HUDEP-2 (cell line): ENCODE measurements at regions not wholly inside any gene's neighbourhood (a gene's known extent, or its start where the extent isn't known, plus 50 kb on each side); places are given as distances from the start of the nearest gene placed in this dataset.
A peak's percentile ranks its signal among the peaks of the same experiment; 100 is the strongest.
"Not testable (repeated sequence)": the region's sequence is repeated elsewhere in the genome, so short reads cannot be mapped to it uniquely, and the experiment has no call there.

Experiments used
- DNase-seq, 76 experiments: peaks; one replicate each; lab custom pipeline; 2025; ENCODE audit not compliant: unreplicated experiment in 76 of 76; lab: John Stamatoyannopoulos, UW

DNA sequence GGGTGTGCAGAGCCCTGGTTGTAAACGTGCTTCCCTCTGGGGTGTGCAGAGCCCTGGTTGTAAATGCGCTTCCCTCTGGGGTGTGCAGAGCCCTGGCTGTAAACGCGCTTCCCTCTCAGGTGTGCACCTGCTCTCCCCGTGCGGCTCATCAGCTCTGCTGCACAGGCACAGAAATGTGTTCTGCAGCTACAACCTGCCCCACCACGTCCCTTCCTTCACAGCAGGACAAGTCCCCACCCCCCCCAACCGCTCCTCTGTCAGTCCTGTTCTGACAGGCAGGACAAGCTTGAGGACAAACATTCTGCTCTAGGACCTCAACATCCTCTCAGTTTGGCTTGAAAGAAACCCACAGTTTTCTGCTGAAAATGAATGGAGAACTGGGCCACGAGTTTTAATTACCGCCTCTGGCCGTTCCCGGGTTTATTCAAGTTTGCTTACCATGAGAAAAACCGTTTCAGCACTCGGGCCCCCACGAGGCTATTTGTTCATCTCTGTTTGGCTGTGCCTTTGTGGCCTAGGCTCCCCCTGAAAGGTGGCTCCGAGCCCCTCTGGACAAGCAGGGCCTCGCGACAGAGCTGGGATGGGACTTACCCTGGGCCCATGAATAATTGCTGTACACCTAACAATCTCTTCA is 81.0 kb upstream of the ASB18 start:
- DNase-seq, result no peak

DNA sequence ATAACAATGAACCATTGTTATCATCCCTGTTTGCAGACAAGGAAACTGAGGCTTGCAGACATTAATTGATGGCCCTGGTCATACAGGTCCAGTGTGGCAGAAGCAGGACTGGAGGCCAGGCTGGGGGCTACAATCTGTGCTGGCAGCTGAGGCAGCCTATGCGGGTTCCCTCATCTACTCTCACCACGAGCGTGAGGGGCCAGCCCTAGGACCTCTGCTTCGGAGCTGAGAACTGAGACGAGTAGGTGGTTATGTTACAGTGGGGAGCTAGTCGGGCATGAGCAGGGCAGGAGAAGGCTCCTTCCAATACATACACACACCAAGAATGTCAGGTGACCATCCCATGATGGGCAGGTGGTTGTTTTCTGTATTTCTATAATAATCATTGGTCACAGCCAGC is 82.2 kb upstream of the ASB18 start:
- DNase-seq, result no peak

GRCh38 chr2:236348279-236348678 is 84.1 kb upstream of the ASB18 start:
- DNase-seq, result no peak

GRCh38 chr2:236348976-236349375 is 84.8 kb upstream of the ASB18 start:
- DNase-seq, result no peak

GRCh38 chr2:236350426-236350825 is 86.2 kb upstream of the ASB18 start:
- DNase-seq, result no peak

DNA sequence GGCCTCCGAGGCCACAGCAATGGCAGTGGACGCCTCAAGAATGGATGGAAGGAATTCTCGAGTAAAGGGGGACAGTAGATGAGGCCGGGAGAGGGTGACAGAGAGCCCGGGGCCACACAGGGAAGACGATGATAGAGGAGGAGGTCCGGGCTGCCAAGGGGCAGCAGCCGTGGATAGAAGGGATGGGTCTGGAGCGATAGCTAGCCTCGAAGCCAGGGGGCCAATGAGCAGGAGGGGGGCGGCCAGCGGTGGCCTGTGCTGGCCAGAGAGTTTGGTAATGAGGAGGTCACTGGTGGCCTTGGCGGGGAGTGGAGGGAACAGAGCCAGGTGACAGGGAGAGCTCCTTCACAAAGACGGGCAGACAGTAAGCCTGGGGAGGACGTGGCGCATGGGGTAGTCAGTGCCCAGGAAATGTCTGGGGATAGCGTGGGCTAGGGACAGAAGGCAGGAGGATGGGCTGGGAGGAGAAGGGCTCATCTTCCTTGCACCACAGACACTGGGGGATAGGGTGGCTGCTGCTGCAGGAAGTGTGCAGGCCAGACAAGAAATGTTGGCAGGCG is 87.8 kb upstream of the ASB18 start:
- no peak for DNase-seq

DNA sequence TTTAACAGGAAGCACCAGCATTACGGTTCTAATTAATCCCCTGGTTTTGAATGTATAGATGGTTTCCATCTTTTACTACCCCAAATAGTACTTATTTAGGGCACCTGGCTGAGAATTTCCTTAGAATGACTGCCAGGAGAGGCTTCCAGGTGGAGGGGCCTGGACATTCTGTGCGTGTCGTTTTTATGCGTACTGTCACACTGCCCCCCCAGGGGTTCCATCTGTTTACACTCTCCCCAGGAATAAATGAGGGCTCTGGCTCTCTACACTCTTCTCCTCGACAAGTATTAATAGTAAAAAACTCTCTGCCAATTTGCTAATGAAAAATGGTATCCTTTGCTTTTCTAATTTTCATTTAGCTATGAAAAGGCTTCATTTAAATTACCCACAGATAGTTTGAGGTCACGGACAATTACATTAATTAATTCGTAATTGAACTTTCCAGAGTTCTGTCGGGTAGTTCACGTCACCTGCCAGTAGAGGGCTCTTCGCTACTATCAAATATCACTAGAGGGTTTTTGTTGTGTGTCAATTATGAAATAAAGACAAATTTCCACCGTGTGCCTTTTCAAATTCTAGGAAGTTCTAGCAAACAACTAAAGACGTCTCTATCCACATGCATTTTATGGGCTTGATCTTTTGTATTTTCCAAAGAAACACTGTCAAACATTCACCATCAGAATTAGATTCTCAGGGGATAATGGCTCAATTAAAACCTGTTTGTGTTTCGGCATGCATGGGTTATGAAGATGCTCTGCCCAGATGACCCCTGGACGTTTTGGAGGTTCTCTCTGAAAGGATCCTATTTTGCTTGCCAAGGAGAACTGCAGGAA is 88.8 kb upstream of the ASB18 start:
- DNase-seq, result peak in 3 of 76 experiments; percentile 2 to 9 (median 8)

- DNase-seq, result no peak
Observed at GRCh38 chr2:236353594-236353942, 89.4 kb upstream of the ASB18 start.

- DNase-seq, result no peak
Observed at GRCh38 chr2:236354056-236354940, 90.1 kb upstream of the ASB18 start.

DNA sequence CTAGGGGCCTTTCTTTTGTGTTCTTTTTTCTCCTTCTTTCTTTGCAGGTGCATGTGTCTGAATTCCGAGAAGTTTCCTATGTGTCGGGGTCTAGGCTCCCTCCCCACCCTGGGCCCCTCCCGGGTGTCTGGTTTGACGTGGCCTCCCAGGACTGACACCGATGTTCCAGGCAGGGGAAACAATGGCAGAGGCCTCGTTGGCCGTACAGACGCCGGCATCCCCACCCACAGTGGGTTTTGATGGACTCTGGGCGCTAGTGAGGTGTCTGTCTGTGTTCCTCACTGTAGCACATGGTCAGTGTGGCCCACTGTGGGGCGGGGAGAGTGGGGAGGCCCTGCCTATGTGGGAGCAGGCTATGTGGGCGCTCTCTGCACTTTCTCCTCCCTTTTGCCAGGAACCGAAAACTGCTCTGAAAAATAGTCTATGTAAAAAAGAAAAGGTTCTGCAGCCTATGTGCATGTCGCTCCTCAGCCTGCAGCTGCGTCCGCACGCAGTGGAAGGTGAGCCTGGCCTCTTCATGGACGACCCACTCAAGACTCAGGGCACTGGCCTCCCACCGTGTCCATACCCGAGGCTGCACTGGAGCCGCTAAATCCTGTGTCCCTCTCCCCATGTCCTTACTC is 90.9 kb upstream of the ASB18 start:
- no peak for DNase-seq

GRCh38 chr2:236355911-236356310 is 91.7 kb upstream of the ASB18 start:
- DNase-seq, result no peak

DNA sequence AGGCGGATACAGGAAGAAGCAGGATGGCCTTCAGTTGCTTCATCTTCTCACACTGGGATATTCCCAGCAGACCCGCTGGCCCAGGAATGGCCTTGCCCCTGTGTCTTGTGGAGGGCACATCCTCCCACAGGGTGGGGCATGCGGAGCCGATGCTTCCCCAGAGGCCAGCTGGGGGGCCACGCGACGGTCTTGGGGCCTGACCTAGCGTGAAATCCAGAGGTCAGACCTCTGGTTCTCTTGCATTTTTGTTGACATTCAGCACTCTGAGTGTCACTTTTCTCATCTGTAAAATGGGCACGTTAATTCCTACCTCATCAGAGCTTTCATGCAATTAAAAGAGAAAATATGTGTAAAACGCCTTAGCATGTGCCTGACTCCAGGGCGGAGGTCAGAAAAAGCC is 92.1 kb upstream of the ASB18 start:
- DNase-seq, result not testable (repeated sequence)

DNA sequence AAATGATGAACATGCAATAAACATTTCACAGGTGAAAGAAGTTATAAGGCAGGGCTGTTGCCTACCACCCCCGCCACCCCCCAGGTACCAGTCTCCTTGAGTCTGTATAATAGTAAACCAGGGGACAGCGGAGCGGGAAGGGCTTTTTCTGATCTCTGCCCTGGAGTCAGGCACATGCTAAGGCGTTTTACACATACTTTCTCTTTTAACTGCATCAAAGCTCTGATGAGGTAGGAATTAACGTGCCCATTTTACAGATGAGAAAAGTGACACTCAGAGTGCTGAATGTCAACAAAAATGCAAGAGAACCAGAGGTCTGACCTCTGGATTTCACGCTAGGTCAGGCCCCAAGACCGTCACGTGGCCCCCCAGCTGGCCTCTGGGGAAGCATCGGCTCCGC is 94.3 kb upstream of the ASB18 start:
- DNase-seq, result not testable (repeated sequence)

DNA sequence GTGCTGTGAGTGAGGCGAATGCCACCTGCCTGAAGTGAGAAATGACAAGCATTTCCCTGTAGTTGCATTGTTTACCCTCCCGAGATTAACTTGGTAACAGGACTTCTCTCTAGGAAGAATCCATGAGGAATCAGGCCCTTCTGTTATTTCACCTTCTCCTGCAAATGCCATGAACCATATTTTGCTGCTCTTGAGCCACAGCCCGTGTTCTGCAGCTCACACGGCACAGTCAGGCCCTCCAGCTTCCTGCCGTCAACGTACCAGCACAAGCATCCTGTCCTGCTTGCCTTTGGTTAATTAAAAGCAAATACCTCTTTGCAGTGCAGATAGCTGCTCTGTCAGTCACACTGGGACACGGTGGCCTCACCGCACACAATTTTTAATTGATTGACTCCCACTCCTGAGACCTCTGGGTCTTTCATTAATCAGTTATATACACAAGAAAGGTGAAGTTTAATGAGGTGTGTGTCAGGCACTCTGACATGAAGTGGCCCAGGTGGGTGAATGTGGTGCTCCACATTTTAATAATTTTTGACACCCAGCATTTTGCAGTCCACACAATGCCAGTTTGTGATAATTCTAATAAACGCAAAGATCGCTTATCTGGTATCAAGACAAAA is 95.3 kb upstream of the ASB18 start:
- no peak for DNase-seq

DNA sequence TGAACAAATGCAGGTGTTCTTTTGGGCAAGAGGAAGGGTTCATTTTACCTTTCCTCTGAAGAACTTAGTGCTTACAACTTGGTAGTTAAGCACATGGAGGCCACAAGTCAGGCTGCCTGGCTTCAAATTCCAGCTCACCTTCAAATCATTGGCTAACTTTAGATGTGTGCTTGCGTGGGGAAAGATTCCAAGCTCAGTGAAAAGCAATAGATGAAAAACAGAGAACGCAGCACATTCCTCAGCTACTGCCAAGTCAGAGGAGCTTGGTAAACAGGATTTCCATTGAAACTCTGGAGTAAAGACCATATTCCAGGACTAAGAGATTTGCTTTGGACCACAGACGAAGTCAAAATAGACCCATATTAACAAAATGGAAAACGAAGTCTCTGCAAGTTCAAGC is 96.3 kb upstream of the ASB18 start:
- no peak for DNase-seq

GRCh38 chr2:236363711-236364277 is 99.6 kb upstream of the ASB18 start:
- no peak for DNase-seq

- DNase-seq, result no peak
Observed at GRCh38 chr2:236365258-236366048, 101.2 kb upstream of the ASB18 start.

GRCh38 chr2:236366049-236366387 is 101.8 kb upstream of the ASB18 start:
- no peak for DNase-seq

GRCh38 chr2:236366397-236366796 is 102.2 kb upstream of the ASB18 start:
- no peak for DNase-seq
